ENCODE measurements at regions not wholly inside any gene's neighbourhood (a gene's known extent, or its start where the extent isn't known, plus 50 kb on each side); places are given as distances from the start of the nearest gene placed in this dataset.

DNA sequence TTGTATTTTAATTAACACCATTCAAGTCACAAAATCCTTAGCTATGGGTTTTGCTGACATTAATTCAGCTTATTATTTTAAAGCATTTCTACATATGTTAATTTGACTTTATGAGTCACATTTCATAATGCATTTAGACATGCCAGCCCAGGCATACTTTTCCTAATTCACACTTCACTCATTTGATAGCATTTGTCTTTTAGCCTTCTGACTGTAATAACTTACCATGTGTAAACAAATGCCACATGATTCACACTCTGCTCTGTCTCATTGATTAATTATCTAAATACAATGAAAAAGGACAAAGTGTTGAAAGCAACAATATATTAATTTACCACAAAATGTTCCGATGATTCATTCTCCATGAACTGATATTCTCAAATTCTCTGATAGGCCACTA, 927.8 kb upstream of the EPHA6 start:
- DNase-seq = no peak

DNA sequence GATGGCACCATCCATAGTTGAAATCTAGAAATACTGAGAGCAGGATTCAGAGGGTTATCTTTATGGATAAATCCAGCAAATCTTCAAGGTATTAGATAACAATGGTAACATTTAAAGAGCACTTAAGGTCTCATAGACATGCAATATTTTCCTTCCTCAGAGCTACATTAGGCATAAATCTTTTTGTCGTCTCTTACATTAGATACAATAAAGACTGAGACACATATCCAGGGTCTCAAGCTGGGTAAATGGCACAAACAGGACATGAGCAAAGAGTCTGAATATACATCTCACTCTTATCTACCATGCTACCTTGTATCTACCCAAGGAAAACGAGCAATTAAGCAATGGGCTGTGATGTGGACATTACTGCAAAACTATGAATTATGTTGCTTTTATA, 927.3 kb upstream of the EPHA6 start:
- no peak for DNase-seq

DNA sequence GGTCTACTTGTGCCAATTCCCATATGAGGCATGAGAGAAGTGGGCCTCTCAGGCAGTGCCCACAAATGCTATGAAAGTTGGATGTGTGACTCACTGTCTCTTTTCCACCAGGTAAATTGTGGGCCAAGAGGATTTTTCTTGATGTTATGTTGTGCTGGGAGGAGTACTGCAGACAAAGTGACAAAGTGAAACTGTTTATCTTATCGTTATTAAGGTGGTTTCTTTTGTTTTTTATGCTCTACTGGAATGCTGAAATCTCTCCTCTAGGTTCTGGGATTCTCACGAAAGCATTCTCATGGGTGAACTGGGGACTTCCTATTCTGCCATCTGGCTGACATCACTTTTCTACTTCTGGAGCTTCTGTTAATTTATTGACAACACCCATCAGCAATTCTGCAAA, 919.6 kb upstream of the EPHA6 start:
- DNase-seq = no peak

DNA sequence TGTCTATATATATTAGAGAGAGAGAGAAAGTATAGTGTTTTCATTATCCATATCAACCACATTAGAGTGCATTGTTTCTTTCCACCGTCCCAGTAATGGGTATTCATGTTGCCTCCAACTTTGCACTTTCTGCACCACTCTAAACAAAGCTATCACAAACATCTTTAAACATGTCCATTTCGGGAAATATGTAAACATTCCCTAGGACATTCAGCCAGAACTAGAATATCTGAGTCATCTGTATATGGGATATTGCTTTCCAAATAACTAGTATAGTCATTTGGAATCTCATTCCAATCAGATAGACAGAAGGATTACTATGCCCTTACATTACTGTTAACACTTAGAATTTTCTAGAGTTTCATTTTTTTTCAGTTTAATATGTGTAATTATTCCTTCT, 914.9 kb upstream of the EPHA6 start:
- DNase-seq = no peak

DNA sequence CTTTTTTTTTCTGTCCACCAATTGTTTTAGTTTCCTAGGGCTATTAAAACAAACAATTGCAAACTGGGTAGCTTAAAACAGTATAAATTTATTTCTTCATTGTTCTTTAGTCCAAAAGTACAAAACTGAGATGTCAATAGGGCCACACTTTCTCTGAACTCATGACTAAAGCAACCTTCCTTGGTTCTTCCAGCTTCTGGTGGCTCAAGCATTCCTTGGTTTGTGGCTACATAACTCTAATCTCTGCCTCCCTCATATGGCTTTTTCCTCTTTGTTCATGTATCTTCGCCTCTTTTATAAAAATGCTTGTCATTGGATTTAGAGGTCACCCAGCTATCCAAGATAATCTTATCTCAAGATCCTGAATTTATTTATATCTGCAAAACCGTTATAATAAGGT, 914.5 kb upstream of the EPHA6 start:
- no peak for DNase-seq

DNA sequence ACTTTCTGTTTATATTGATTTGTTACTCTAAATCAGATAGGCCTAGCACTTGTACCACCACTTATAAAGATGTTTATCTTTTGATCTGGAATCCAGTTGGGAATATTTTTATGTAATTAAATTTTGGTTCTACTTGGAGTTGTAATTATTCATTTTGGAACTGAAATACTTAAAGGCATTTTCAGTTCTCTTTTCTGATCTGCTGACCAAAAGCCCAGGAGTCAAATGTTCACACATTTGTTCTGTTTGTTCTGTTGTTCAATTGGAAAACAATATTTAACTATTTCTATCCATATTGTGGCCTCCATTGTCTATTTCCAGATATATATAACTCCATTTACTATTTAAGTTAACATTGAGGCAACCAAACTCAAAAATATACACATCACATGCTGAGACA, 912.4 kb upstream of the EPHA6 start:
- DNase-seq = no peak

DNA sequence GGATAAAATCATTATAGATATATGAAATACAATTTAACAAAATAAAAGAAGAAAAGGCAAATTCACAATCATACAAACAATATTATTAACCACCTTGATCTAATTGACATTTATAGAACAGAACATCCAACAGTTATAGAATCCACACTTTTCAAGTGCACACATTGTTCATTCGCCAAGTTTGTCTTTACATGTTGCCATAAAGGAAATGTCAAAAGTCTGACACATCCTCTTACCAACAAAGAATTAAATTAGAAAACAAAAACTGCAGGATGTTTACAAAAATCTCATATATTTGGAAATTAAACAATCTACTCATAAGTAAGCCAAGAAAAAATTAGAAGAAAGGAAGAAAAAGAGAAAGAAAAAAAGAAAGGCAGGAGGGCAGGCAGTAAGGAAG, 909.2 kb upstream of the EPHA6 start:
- DNase-seq = no peak

- no peak for DNase-seq
Observed at GRCh38 chr3:95911767-95912166, 902.6 kb upstream of the EPHA6 start.

DNA sequence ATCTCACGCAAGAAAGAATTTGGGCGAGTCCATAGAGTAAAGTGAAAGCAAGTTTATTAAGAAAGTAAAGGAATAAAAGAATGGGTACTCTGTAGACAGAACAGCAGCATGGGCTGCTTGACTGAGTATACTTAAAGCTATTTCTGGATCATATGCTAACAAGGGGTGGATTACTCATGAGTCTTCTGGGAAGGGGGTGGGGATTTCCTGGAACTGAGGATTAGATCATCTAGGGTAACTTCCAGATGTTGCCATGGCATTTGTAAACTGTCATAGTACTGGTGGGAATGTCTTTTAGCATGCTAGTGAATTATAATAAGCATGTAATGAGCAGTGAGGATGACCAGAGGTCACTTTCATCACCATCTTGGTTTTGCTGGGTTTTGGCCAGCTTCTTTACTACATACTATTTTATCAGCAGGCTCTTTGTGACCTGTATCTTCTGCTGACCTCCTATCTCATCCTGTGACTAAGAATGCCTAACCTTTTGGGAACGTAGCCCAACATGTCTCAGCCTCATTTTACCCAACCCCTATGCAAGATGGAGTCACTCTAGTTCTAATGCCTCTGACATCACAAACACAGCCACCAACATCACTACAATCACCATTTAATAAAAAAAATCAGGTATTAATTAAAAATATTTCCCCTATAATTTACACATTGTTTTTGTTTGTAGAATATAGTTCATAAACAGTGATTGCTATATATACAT, 890.7 kb upstream of the EPHA6 start:
- peak; percentile 10 to 16 for DNase-seq

GRCh38 chr3:95926904-95927501, 887.4 kb upstream of the EPHA6 start:
- no peak for DNase-seq

GRCh38 chr3:95934181-95934580, 880.2 kb upstream of the EPHA6 start:
- no peak for DNase-seq

DNA sequence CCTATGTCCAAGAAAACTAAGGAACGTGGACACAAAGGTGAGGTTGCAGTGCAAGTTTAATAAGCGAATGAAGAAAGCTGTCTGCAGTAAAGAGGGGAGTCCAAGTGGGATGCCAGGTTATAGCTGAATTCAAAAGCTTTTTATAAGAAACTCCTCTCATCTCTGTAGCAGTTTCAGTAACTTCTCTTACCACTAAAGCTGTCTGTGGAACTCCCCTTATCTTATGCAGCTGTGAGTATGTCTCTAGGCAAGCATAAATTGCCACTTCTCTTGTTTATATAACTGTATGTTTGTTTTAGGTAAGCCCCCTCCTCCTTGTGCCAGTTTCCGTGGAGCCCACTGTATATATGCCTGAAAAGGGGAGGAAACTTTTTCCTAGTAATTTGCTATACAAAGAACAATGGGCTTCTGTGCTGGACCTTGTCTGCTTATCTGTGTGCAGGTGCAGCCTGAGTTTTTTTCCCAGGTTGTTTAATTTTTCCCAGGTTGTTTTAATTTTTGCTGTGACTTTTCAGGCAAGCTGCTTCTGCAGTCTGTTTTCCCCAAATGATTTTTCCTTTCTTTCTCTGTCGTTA, 875.1 kb upstream of the EPHA6 start:
- no peak for DNase-seq

GRCh38 chr3:95965704-95966336, 848.6 kb upstream of the EPHA6 start:
- DNase-seq = no peak

DNA sequence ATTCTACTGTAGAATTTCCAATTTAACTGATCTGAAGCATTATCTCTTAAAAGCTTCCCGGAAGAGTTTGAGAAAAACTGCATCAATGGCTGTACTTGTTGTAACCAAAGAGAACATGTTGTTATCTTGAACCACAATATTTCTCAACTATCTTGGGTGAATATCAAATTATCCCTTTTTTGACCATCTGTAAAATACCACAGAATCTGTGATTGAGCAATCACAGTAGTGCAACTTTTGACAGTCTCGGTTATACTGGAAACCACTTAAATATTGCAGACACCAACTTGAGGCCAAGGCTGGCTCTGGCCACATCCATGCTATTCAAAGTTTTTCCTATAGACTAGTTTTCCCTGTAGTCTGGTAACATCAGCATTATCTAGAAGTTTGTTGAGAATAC, 842.8 kb upstream of the EPHA6 start:
- no peak for DNase-seq

- no peak for DNase-seq
Observed at GRCh38 chr3:95994338-95994737, 820.1 kb upstream of the EPHA6 start.

- DNase-seq = no peak
Observed at GRCh38 chr3:96000966-96001365, 813.4 kb upstream of the EPHA6 start.

- no peak for DNase-seq
Observed at GRCh38 chr3:96007650-96008195, 806.7 kb upstream of the EPHA6 start.

DNA sequence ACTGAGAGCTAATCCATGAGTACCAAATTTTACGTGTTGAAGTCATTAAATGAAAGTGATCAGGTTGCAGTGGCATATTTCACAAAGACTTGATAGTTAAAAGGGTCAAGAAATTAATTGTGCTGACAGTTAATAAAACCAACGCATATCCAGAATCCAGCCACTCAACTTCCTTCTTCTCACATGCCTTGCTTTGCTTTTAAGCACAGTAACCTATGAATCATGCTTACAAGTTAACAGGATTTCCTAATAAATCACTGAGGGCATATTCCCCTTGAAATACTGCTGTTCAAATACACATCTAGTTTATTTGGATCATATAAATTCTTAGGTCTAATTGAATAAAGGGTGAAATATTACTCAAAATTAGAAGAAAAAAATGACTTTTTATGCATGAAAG, 801.5 kb upstream of the EPHA6 start:
- no peak for DNase-seq

DNA sequence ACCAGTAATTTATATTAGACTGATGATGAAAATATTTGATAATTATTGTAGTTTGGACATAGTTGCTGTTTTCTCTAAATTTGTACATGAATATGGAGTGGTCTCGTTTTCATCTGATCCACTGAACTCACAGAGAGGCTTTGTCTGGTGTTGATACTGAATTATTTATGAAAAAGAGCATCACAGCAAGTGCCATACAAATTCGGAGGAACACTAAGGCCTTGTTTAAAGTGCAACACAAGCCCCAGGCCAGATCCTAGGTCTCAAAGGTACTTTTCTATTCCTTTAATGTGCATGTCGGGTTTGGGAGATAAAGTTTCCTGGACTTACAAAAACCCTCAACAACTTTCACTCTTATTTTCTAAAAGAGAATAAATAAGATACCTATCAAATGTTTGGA, 796.8 kb upstream of the EPHA6 start:
- DNase-seq = no peak

- no peak for DNase-seq
Observed at GRCh38 chr3:96022676-96023075, 791.7 kb upstream of the EPHA6 start.

- no peak for DNase-seq
Observed at GRCh38 chr3:96027718-96028117, 786.7 kb upstream of the EPHA6 start.

GRCh38 chr3:96039632-96040031, 774.8 kb upstream of the EPHA6 start:
- DNase-seq = no peak

DNA sequence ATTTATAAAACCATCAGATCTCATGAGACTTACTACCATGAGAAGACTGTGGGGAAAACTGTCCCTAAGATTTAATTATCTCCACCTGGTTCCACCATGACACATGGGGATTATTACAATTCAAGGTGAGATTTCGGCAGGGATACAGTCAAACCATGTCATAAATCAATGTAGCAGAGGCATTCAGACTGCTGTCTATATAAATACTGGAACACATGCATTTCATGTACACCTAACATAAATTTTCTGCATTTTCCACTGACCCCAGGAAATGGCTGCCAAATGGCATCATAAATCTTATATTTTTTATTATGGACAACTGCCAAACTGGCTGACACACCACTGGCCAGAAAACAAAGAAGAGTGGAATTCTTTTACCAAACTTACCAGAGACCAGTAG, 755.1 kb upstream of the EPHA6 start:
- DNase-seq = no peak

GRCh38 chr3:96069065-96069464, 745.3 kb upstream of the EPHA6 start:
- no peak for DNase-seq
